Muscle of leg (tissue), 3 donors: ENCODE measurements at regions not wholly inside any gene's neighbourhood (a gene's known extent, or its start where the extent isn't known, plus 50 kb on each side); places are given as distances from the start of the nearest gene placed in this dataset.

Source experiments
- DNase-seq: peaks from one replicate; pipeline ENCODE4 v3.0.0; 2013
- H3K27ac ChIP-seq: one replicate; pipeline ENCODE4 v1.5.1; 2013; ENCODE audit warnings: mild to moderate bottlenecking, low read length, control low read depth
- H3K27me3 ChIP-seq: one replicate; pipeline ENCODE4 v1.6.1; 2013; ENCODE audit warnings: low read length; ENCODE audit not compliant: control insufficient read depth, insufficient read depth
- H3K36me3 ChIP-seq: one replicate; pipeline ENCODE4 v1.6.1; 2013; ENCODE audit warnings: low read length; ENCODE audit not compliant: control insufficient read depth, insufficient read depth
- H3K4me1 ChIP-seq: one replicate; pipeline ENCODE4 v1.6.1; 2013; ENCODE audit warnings: low read length; ENCODE audit not compliant: control insufficient read depth, insufficient read depth
- H3K4me3 ChIP-seq: one replicate; pipeline ENCODE4 v1.5.1; 2013; ENCODE audit warnings: low read length, control low read depth
- H3K9me3 ChIP-seq: replicated peaks from 2 replicates; pipeline ENCODE4 v1.6.1; 2013; ENCODE audit warnings: low read depth, low read length; ENCODE audit not compliant: control insufficient read depth
- WGBS: methylation state at CpG from one replicate; pipeline ENCODE4 v1.1.5; 2013; ENCODE audit warnings: missing lambda C conversion rate; ENCODE audit not compliant: insufficient coverage; 5-methylcytosine and 5-hydroxymethylcytosine counted together

DNA sequence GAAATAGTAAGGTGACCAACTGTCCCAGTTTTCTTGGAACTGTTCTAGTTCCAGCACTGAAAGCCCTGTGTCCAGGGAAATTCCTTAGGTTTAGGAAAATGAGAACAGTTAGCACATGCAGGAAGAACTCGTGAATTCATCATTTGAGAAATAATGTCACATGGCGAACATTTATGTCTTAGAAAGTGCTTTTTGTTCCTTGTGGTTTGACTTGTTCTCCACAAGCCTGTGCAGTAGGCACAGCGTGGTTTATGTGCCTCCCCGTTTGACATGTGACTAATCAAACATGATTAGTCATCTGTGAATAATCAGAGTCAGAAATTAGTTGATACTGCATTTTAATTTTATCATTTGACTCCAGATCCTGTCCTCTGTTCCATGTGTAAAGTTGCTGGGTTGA lies 556.0 kb upstream of the CPEB2 start:
- no peak overlapping the region for H3K27ac ChIP-seq
- 75% methylated on average over 1 of the region's 4 CpGs for WGBS

DNA sequence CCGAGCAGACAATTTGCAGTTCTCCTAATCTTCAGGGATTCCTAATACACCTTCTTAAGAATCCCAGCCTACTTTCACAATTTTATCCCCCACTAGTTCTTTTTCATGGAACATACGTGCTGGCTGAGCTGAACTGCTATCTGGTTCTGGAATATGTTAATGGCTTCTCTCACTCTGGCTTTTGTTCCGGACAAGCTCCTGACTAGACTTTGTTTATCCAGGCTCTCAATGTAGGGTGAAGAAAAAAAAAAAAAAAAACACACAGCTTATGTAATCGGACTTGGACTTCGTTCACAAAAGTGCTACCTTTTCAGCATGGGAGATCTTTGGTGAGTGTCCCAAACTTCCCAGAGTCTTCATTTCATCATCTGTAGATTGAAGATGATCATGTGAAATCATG lies 555.4 kb upstream of the CPEB2 start:
- no peak overlapping the region for H3K27ac ChIP-seq
- DNase-seq: no peak
- no peaks in the 10 kb centered on the region for H3K36me3 ChIP-seq
- H3K4me1 ChIP-seq: no peaks in the 10 kb centered on the region
- 0% methylated on average over 1 of the region's 5 CpGs for WGBS
- H3K9me3 ChIP-seq: no peaks in the 10 kb centered on the region
- H3K27me3 ChIP-seq: no peaks in the 10 kb centered on the region
- H3K4me3 ChIP-seq: no peak overlapping the region

More for the DNA sequence above, 556.0 kb upstream of the CPEB2 start:
- no peaks in the 10 kb centered on the region for H3K4me1 ChIP-seq
- H3K4me3 ChIP-seq: no peak overlapping the region
- no peak for DNase-seq
- no peaks in the 10 kb centered on the region for H3K36me3 ChIP-seq
- H3K9me3 ChIP-seq: no peaks in the 10 kb centered on the region
- no peaks in the 10 kb centered on the region for H3K27me3 ChIP-seq

DNA sequence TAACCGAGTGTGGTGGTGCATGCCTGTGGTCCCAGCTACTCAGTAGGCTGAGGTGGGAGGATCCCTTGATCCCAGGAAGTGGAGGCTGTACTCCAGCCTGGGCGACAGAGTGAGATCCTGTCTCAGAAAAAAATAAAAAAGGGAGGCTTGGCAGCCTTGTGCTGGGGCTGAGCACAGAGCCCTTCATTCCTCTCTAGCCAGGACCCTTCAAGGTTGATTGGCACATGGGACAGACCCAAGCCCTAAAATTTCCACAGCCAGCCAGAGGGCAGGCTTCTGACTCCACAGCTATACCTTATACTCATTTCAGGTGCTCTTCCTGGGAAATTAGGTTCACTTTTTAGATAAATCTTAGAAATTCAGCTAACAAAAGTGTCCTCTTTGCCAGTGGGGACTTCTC lies 553.0 kb upstream of the CPEB2 start:
- Histone ChIP-seq H3K27ac (no peak overlapping the region), H3K4me3 (no peak overlapping the region), H3K4me1 (no peaks in the 10 kb centered on the region), H3K36me3 (no peaks in the 10 kb centered on the region), H3K27me3 (no peaks in the 10 kb centered on the region), H3K9me3 (no peaks in the 10 kb centered on the region)
- 100% methylated on average over 1 of the region's 2 CpGs for WGBS
- DNase-seq: no peak

DNA sequence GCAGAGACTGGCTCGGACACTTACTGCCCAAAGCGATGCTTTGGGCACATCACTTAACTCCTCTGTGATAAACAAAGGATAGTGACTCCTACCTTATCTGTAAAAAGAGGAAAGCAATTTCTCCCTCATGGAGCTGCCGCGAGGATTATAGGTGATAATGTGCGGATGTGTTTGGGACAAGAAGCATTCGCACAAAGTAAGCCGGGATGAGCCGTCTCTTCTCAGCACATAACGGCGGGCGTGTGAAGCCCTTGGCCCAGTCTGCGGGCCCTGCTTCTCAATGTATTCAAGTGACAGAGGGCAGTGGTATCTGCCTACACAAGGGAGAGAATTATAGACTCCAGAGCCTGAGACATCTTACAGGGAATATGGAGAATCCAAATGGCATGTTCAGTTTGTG lies 550.3 kb upstream of the CPEB2 start:
- Histone ChIP-seq H3K9me3 (no peaks in the 10 kb centered on the region), H3K4me1 (no peaks in the 10 kb centered on the region), H3K4me3 (no peak overlapping the region), H3K27ac (no peak overlapping the region), H3K27me3 (no peaks in the 10 kb centered on the region), H3K36me3 (no peaks in the 10 kb centered on the region)
- DNase-seq: no peak
- WGBS: 86% methylated on average over 6 of the region's 12 CpGs

DNA sequence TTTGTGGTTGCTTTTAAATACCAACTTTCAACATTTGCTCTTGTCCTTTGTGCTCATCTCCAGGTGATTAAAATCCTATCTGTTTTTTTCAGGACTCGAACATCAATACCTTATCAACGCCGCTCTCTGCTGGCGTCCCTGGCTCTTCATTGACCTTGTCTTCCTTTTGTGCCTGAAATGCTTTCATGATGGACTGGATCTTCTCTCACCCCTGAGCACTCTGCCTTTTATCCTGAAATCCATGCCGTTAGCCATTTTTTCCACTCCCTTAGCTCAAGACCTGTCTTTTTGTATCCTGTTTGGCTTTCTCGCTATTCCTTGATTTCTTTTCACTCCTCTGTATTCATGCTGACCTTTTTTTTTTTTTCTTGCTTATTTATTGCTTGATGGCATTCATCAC lies 549.5 kb upstream of the CPEB2 start:
- 82% methylated on average over 5 of the region's 6 CpGs for WGBS
- Histone ChIP-seq H3K4me1 (no peaks in the 10 kb centered on the region), H3K36me3 (no peaks in the 10 kb centered on the region), H3K27me3 (no peaks in the 10 kb centered on the region), H3K4me3 (no peak overlapping the region), H3K9me3 (no peaks in the 10 kb centered on the region), H3K27ac (no peak overlapping the region)
- DNase-seq: no peak

DNA sequence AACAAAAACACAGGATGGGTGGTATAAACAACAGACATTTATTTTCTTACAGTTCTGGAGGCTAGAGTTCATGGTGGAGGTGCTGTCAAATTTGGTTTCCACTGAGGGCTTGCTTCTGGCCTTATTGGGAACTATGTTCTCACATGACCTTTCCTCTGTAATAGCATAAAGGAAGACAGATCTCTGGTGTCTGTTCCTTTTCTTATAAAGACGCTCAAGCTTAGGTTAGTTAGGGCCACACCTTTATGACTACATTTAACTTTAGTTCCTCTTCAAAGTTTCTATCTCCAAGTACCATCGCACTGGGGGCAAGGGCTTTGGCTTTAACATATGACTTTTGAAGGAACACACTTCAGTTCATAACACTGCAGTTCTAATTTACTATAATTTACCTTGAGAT lies 543.8 kb upstream of the CPEB2 start:
- DNase-seq: no peak
- Histone ChIP-seq H3K27ac (no peak overlapping the region), H3K4me1 (no peaks in the 10 kb centered on the region), H3K36me3 (no peaks in the 10 kb centered on the region), H3K4me3 (no peak overlapping the region), H3K27me3 (no peaks in the 10 kb centered on the region), H3K9me3 (no peaks in the 10 kb centered on the region)
- 80% methylated on average over 1 of the region's 2 CpGs for WGBS

DNA sequence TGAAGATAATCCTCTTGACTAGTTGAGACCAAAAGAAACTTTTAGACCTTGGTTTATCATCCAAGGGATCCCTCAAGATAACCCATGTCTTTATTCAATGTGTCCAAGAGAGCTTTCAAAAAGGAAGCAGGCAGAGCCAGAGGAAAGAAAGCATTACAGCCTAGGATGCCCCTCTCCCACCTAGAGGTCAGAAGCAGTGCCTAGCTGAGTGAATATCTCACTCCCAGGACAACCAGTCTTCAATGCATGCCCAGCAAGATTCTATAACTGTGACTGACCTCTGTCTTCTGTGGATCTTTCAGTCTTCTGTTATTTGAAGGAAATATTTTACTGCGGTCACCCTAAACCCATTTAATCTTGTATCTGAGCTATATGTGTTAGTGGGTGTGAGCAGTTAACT lies 537.2 kb upstream of the CPEB2 start:
- Histone ChIP-seq H3K4me1 (no peaks in the 10 kb centered on the region), H3K36me3 (no peaks in the 10 kb centered on the region), H3K27me3 (no peaks in the 10 kb centered on the region), H3K9me3 (no peaks in the 10 kb centered on the region), H3K4me3 (no peak overlapping the region), H3K27ac (no peak overlapping the region)
- no CpG with 5 or more reads among the region's 1 CpG for WGBS
- DNase-seq: no peak

DNA sequence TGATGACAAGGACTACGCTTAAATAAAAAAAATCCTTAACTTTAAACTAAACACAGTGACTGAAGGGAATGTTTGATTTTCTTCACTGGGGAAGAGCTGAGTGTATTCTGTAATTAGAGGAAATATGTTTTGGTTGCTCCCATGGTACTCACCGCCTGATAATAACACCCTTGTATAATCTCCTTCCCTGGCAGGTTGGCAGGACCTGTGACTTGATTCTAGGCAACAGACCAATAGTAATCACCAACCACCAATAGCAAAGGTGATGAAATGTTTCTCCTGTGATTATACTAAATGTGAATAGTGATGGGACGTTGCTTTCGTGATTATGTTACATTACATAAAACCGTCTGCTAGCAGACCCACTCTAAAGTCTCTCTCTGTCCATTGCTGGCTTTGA lies 536.8 kb upstream of the CPEB2 start:
- Histone ChIP-seq H3K4me1 (no peaks in the 10 kb centered on the region), H3K36me3 (no peaks in the 10 kb centered on the region), H3K9me3 (no peaks in the 10 kb centered on the region), H3K27ac (no peak overlapping the region), H3K4me3 (no peak overlapping the region), H3K27me3 (no peaks in the 10 kb centered on the region)
- DNase-seq: no peak
- WGBS: no CpG with 5 or more reads among the region's 5 CpGs

DNA sequence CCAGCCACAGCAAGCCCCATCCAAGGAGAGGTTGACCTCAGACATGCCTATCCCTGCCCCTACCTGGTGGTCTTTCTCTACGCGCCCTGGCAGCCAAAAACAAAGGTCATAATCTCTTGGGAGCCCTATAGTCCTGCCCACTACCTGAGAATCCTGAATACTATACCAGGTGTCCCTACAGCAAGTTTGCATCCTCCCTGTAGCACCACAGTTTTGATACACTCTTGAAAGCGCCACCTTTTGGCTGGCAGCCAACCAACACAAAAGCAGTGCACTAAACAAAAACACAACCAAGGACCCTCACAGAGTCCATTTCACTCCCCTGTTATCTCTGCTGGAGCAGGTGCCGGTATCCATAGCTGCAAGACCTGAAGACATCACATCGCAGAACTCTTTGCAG lies 523.8 kb upstream of the CPEB2 start:
- Histone ChIP-seq H3K9me3 (peaks cover 9% of the 10 kb centered on the region), H3K4me3 (no peak overlapping the region), H3K4me1 (no peaks in the 10 kb centered on the region), H3K27me3 (no peaks in the 10 kb centered on the region), H3K36me3 (no peaks in the 10 kb centered on the region), H3K27ac (no peak overlapping the region)
- DNase-seq: no peak
- 94% methylated on average over 5 of the region's 5 CpGs for WGBS

DNA sequence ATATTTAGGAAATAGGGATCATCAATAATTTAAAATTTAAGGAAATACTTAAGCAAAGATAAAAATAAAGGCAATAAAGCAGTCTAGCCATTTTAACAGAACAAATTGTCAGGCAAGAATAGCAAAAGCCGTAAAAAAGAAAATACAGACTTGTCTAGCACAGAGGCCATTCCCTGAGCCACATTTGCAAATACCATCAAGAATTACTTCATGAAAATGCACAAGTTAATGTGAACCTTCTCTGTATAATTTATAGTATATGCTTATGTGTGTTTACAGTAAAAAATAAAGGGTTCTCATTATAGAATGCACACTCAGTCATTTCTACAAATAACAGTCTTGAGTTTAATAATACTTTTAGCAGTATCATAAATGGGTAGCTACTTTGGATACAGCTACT lies 505.9 kb upstream of the CPEB2 start:
- WGBS: no CpG with 5 or more reads among the region's 1 CpG
- Histone ChIP-seq H3K27ac (no peak overlapping the region), H3K4me3 (no peak overlapping the region), H3K27me3 (no peaks in the 10 kb centered on the region), H3K36me3 (no peaks in the 10 kb centered on the region), H3K9me3 (peaks cover 2% of the 10 kb centered on the region), H3K4me1 (no peaks in the 10 kb centered on the region)
- no peak for DNase-seq

DNA sequence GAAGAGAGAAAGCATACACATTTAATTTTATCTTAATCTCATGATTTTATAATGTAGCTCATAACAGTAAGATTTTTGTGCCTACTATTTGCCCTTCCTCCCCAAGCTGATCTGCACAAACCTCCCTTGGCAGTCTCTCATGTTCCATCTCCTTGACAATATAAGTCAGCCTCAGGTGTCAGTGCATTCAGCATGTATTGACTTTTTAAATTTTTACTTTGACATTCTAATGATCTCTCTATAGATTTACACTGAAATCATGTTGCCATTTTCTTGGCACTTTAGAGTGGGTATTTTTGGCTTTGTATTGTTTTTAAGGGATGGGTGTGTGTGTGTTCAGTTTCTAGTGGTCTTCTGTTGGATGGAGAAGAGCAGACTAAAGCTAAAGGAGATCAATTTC lies 505.3 kb upstream of the CPEB2 start:
- Histone ChIP-seq H3K36me3 (no peaks in the 10 kb centered on the region), H3K4me3 (no peak overlapping the region), H3K27me3 (no peaks in the 10 kb centered on the region), H3K27ac (no peak overlapping the region), H3K9me3 (peaks cover 2% of the 10 kb centered on the region), H3K4me1 (no peaks in the 10 kb centered on the region)
- DNase-seq: no peak
